GM19328 (cell line): ENCODE measurements at regions not wholly inside any gene's neighbourhood (a gene's known extent, or its start where the extent isn't known, plus 50 kb on each side); places are given as distances from the start of the nearest gene placed in this dataset.

Experiments used
- ATAC-seq: cut with Tn5 transposase; IDR thresholded peaks from one replicate; pipeline ENCODE4 v1.9.1; 2021; ENCODE audit warnings: mild to moderate bottlenecking, moderate library complexity; ENCODE audit not compliant: unreplicated experiment

DNA sequence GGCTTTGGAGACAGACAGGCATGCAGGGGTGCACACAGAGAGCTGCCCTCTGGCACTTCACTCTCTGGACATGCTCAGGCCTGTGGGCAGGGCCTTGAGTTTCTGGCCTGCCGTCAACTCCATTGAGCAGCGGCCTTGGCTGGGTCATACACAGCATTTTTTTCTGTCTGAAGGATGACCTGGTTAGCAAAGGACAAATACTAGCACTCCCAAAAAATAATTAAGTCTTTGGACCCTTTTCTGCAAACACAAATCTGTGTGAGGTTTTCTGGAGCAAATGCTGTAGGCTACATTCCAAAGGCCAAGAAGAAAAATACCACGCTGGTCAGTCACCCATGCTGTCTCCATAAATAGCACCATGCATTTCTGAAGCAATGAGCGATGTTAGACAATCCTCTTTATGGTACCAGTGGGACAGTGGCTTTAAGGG, 124.7 kb upstream of the CTAGE1 start:
- no peak for ATAC-seq

DNA sequence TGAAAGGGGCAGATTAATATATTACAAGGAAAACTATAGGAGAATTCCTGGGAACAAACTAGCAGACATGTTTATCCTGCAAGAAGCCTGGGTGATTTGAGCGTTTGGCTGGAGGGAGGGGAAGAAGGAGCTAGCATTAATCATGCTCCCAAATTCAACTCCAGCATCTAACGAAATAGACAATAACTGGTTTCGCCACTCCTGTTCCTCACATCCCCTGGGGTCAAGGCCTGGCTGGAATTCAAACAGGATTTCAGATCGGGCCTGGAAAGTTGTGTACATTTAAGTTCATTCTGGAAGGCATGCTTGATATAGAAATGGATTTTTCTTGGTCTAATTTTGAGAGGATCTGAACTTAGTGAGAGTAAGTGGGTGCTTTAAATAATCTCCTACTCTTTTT, 126.1 kb upstream of the CTAGE1 start:
- ATAC-seq: no peak

DNA sequence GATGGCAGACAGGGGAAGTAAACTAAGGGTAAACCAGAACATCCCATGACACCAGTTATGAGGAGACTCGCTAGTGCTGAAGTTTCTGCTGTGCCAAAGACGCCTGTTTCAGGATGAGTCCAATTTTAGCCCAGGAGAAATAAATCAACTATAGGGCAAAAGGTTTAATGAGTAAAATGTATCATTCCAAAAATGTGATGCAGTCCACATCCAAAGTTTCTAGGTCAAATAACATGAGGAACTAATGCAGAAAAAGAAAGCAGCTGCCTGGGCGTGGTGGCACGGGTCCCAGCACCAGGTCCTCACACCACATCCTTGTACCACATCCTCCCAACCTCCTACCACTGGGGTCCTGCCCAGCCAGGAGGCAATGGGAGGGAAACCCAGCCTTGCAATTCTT, 126.9 kb upstream of the CTAGE1 start:
- no peak for ATAC-seq

DNA sequence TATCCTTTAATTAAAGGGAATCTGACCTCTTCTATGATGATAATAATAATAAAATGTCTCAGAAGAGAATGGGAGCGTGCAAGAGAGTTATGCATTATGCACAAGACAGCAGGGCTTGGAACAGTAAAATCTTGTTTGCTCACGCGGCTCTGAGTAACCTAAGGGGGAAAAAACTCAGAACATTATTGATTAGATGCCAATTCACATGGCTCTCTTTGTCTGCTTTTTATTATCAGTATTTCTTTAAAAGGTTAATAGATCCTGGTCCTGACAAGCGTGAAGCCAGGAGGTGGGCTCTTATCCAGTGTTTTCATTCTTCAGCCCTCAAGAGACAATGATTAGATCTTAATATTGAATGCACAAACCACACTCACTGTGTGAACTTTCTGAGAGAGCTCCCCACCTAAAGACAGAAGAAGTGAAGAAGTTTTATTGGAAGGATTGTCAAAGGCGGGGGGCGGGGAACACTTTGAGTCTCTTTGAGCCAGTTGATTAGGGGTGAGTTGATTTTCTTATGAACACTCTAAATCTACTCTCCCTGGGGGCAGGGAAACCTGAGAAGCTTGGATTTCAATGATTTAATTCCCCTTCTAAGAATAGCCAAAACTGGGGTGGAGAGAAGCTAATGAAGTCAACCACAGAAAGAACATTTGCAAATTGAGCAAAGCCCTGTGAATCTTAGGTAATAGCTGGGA, 127.5 kb upstream of the CTAGE1 start:
- no peak for ATAC-seq

DNA sequence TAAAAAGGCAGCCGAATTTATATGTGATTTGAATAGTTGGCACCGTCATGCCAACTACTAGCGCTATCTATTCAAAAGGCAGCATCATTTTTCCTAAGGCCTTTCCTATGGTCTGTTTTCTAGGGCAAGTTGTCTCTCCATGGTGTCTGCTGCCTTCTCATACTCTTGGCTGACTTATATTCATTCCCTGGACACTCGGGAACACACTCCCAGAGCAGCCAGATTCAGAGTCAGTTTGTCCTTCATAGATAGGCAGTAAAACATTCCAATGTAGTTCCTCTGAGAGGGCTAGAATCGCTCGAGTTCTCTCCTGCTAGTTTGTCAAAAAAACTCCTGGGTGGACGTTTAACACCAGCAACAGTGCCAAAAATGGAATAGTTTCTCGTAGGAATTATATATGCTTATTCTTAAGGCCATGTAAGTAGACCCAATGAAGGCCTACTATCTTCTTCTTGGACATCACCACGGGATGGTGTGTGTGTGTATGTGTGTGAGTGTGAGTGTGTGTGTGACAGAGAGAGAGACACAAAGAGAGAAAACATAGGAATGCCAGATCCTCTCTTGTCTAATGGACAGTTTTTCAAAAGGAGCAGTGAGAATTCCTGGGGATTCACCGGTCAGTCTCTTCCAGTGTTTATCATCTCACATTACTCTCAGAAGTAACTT, 129.3 kb upstream of the CTAGE1 start:
- ATAC-seq: no peak

DNA sequence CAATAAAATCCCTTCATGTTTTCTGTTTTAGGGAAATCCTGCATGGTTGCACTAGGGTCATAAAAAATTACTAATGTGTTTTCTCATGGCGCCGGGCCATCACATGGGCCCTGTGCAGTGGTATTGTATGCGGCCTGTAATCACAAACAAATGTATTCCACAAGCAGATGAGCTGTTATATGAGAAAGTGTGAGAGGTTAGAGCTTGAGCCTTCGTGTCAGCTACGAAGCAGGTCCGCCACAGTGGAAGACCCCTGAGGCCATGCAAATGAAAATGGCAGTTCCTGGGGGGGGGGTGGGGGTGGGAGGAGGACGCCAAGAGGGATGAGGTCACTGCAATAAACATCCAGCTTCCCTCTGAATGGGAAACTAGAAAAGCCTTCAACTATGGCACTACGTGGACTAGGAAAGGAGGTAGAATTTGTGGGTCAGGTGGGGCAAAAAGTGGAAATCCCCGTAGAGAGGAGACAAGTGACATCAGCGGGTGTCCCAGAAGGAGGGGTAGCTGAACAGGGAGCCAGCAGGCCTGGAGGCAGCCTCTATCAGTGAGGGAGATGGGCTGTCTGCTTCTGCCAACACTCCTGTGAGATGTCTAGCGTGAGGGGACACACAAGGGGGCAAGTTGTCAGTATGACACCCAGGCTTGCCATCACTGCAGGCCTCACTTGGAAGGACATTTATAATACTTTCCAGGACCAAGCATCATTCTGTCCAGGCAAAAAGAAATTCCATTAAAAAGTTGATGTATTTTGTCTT, 130.3 kb upstream of the CTAGE1 start:
- ATAC-seq: no peak

DNA sequence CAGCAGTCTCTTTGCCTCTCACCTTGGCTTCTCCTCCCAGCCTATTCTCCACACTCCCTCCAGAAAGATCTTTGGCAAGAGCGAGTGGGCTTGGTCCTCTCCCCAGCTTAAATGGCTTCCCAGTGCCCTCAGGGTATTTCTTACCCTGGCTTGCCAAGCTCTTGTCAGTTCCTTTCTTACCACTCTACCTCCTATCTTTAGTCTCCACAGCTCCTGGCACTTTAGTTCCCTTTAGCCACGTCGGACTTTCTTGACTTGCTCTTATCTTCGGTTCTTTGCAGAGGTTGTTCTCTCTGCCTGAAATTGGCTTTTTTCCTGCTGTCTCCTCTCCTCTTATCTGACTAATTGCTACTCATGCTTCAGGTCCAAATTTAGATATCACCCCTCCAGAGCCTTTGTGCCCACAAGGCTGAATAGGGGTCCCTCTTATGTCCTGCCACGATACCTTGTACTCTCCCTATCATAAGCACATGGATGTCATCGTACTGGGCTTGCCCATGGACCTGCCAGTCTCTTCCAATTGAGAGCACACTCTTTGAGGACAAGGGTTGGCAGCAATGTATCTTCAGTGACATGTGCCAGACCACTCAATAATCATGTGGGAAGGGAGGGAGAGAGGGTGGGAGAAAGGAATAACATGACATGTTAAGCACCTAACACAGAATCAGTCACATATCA, 131.7 kb upstream of the CTAGE1 start:
- ATAC-seq: no peak

DNA sequence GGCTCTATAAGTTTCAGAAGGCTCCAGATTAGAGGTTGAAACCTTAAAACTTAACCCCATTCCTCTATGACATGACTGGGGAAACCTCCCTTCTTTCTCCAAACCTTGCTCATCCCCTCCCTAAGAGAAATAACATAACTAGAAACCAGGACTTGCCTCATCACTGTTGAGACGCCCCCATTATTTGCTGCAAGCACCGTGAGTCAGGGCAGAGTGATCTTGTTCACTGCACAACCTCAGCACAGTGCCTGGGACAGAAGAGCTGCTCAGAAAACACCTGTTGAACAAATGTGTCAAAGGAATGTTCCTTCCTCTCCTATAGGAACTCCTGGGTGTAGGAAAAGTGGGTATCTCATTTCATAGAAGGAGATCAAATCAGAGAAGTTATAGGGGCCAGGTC, 132.7 kb upstream of the CTAGE1 start:
- no peak for ATAC-seq

DNA sequence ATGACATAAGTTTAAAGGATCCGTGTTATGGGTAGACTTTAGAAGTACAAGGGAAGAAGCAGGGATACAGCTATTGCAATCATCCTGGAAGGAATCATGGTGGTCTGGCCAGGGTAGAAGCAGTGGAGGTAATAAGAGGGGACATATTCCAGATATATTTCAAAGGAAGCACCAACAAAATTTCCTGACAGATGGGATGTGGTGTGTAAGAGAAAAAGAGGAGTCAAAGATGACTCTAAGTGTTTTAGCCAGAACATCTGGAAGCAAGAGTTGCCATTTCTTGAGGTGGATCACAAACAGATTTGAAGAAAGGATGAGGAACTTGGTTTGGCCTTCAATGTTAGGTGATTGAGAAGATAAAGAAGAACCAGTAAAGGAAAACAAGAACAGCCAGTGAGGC, 133.1 kb upstream of the CTAGE1 start:
- no peak for ATAC-seq

DNA sequence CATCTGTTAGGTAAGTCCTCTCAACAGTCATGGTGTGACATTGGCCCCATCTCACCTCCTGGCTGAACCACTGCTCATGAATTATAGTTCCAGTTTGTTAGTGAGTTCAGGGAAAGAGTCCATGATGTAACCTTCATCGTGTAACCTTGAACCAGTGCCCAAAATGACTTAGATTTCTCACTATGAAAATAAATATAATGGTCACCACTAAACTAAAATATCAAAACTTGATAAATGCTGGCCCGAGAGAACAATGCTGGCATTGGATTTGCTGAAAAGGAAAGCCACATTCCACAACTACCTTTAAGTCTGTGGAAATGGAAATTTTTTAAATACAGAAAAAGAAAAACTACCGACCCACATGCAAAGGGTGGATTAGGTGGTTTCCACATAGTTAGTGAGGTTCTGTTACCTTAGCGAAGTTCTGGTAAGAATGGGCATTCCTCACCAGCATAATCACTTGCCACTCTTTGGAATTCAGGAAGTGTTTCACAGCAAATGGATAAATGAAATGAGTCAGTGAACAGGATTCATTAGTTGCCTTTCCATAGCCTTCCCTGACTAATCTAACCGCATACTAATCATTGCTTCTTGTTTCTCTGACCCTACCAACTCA, 133.9 kb upstream of the CTAGE1 start:
- ATAC-seq: no peak

DNA sequence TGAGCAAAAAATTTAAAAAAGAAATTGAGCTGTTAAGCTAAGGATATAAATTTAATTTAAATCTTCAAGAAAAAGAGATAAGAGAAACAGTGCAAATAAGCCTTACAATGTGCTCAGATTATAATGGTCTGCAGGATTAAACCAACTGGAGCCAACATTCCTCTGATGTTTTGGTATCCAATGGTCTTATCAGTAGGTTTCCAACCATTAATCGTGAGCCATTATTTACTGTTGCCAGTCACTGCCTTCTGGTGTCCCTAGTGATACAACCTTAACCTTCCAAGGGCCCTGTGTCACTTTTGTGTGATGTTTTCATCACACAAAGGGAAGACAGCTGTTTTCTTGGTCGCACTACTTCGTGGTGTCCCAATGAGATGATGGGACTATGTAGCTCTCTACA, 134.5 kb upstream of the CTAGE1 start:
- ATAC-seq: no peak

DNA sequence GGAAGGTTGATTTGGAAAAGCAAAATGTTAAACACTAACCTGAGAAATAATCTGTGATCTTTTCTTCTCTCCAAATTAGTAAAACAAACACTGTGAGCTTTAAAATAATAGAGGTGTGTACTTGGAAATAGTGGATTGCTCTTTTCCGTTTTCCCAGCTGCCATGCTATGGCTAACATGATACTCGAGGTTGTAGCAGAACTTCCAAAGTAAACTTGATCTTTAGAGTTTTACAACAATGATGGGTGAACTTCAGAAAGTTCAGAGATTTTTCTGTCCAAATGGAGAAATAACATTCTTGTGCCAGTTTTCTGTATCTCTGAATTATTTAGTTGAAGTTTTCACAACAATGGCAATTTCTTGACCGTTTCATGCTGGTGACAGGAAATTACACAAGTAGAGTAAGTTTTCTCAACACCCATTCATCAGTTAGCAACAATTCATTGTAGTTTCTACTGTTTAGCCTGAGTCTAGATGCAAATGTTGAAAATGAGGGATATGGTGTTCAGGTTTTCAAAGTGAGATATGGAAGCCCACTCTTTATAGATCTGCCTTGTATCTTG, 135.3 kb upstream of the CTAGE1 start:
- ATAC-seq: no peak

DNA sequence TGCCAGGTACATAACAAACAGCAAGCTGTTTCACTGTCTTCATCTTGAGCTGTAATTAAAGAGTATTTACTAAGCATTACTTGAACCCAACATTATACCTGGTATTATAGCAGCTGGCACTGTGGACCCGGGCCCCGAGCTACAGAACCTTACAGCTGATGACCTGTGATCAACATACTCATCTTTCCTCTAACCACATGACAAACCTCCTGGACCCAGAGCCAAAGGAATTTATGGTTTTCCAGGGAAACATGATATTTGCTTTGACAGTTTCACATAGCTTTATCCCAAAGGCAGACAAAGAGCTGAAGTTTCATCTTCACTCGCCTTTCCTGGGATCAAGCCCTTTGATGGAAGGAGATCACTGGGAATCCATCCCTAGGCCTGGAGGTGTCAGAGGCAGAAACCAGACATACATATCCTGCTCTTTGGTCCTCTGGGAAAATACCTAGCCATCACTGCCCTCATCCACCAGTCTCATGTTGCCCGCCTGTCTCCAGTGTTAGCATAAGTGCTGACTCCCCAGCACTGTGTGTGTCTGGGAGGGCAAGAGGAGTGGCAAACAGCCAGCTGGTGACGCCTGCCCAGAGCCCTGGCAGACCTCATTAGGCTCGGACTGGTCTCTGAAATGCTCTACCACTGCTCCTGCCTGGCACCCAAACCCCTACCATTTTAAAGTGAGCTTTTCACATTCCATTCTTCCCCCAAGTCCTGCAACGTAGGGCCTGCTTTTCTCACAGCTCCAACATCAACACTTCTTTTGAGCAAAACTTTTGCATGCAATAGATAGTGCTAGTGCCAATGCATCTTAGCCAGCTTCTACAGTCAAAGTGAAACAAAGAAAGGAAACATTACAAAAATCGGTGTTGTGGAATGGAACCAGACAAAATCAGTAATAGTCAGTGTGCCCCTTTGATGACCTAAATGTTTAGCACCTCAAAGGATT, 138.8 kb upstream of the CTAGE1 start:
- no peak for ATAC-seq

DNA sequence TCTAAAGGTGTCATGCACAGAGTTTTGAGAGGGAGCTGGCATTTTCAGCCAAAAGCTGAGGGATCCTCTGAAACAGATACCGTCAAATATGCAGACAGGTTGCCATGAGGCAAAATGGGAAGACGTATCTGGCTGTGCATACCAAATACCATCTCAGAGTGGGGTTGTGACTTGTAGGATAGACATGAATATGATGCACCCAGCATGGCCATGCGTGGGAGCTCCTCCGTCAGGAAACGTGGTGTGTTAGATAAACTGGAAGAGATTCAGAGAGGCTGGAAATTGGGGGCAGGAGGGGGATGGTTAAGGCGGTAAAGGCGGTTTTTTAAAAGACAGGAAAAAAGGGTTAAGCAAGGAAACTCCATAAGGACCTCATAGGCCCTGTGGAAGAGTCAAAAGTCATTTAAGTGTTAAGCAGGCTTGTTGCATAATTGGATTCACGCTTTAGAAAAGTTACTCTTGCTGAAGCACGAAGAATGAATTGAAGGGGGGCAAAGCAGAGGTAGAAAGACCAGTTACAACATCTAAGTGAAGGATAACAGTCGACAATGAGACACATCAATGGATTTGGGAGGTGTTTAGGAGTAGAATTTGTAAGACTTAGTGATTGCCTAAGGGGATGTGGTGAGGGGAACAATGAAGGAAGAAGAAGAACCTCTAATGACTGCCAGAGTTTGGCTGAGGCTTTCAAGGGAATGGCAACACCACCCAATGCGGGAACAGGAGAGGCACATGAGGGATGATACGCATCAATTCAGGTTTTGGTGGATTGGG, 139.6 kb upstream of the CTAGE1 start:
- ATAC-seq: no peak

DNA sequence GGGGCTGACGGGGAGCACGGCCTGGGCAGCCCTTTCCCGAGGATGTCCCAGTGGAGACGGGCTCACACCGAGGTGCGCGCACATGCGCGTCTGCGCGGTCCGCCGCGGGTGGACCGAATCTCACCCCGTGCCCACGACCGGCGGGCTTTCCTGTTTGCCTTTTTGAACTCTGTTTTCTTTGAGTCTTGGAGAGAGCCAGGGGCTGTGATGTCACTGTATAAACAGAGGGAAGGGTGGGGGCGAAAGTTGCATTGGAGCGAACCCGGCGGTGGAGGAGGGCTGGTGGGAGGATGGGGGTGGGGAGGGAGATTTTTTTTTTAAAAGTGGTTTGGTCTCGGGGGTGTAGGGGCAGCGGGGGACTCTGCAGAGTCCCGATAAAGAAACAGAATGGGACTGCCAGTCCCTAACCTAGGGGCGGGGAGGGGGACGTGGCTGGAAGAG, 141.2 kb upstream of the CTAGE1 start:
- ATAC-seq: no peak

DNA sequence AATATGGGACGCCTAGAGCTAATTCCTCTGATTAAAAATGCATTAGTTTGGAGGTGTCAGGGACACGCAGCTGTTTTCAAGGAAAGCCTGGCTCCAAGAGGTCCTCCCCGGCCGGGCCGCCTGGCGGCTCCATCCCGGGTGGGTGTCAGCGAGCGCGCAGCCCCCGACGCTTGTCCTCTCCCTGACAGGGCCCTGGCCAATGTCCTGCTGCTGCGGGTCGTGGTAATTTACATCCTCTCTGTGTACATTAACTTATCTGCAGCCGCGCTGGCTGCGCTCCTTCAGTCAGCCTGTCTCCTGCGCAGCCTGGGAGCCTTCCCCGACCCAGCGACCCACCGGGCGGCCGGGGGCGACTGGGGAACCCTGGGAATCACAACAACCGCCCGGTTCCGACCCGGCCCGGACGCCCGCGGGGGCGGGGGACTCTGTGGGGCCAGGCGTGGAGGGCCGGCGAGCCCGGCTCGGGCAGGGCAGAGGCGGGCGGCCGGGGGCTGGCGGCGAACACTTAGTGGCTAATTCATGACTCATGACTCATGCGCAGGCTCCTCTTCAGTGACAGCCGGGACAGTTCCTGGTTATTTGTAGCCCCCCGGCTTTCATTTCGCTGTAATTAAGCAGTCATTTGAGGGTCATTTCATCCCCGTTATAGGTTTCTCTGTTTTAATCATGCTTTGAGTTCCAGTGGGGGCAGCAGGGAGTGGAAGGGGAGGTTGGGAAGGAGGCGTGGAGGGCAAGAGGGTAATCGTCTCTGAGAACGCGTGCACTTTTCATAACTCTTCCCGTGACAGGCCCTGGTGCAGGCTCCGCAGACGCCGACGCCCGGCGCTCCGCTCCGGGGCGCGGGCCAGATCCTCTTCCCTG, 141.9 kb upstream of the CTAGE1 start:
- no peak for ATAC-seq

DNA sequence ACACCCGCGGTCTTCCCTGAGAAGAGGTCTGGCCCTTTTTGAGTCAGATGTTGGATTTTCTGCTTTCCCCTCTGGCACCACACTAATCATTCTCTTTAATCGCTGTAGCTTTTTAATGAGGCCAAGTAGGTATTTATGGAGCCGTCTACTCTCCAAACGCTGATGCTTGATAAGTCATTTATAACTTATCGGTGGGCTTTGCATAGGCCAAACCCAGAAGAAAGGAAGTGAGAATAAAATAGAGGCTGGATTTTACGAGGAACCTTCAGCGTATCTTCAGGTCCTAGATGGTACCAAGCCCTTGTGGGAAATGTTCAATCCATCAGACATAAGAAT, 142.5 kb upstream of the CTAGE1 start:
- no peak for ATAC-seq

DNA sequence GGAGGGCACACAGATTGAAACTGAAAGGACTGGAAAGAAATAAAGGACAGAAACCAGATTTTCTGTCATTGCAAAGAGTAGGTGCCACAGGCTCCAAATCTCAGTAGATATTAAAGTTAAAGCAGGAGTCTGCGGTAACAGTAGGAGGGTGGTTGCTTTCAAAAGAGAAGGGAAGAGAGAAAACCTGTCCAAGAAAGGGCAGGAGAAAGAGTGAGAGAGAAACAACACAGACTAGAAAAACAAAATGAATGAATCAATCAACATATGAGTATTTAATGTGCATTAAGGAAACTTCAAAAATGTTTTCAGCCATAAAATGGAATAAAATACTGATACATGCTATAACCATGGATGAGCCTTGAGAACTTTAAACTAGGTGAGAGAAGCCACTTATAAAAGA, 143.1 kb upstream of the CTAGE1 start:
- no peak for ATAC-seq
